ENCODE measurements at regions not wholly inside any gene's neighbourhood (a gene's known extent, or its start where the extent isn't known, plus 50 kb on each side); places are given as distances from the start of the nearest gene placed in this dataset.
A peak's percentile ranks its signal among the peaks of the same experiment; 100 is the strongest.
"Not testable (repeated sequence)": the region's sequence is repeated elsewhere in the genome, so short reads cannot be mapped to it uniquely, and the experiment has no call there.

- DNase-seq, result no peak
These were observed 93.9 kb downstream of the DACT1 start for GRCh38 chr14:58731465-58732293.

GRCh38 chr14:58732387-58732786 lies 94.6 kb downstream of the DACT1 start:
- no peak for DNase-seq

GRCh38 chr14:58733451-58734208 lies 95.9 kb downstream of the DACT1 start:
- DNase-seq, result no peak

DNA sequence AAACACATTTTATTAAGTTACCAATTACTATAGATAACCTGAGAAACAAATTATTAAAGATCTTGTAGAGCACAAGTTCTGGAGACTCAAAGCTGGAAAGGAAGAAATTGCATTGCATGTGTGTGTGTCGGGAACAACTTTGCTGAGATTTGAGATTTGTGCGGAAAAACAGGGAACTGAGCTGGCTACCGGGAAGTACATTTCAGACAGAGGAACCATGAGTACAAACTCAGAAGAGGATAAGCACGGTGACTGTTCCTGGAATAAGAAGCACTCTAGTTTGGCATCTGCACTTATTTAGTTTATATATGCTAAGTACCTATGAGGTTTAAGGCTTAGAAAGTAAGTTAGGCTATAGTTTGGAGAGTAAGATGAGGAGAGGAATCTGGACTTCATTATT lies 97.8 kb downstream of the DACT1 start:
- no peak for DNase-seq

DNA sequence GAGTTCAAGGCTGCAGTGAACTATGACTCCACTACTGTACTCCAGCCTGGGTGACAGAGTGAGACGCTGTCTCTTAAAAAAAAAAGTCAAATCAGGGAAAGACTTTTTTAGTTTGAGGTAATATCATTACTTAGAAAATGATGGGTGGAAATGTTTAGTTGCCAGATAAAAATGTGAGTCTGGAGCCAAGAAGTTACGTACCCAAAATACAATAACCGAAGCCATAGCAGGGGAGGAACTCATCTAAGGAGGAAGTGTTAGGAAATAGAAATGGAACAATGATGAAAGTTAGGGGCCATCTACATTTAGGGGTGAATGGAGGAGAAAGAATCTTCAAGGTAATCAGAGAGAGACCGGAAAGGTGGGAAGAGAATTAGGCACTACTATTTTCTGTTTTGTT lies 98.8 kb downstream of the DACT1 start:
- no peak for DNase-seq

DNA sequence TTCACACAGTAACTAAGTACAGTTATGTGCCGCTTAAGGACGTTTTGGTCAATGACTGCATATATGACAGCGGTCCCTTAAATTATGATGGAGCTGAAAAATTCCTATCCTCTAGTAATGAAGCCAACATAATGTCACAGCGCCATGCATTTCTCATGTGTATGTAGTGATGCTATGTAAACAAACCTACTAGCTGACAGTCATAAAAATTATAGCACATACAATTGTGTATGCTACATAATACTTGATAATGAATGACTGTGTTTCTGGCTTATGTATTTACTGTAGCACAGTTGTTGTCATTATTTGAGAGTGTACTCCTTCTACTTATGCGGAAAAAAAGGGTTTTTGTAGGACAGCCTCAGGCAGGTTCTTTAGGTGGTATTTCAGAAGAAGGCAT lies 99.7 kb downstream of the DACT1 start:
- no peak for DNase-seq

- DNase-seq, result no peak
These were observed 100.6 kb downstream of the DACT1 start for GRCh38 chr14:58738189-58738836.

GRCh38 chr14:58738876-58739275 lies 101.1 kb downstream of the DACT1 start:
- no peak for DNase-seq

- no peak for DNase-seq
These were observed 101.9 kb downstream of the DACT1 start for GRCh38 chr14:58739674-58740073.

- DNase-seq, result no peak
These were observed 102.7 kb downstream of the DACT1 start for GRCh38 chr14:58740379-58740935.

DNA sequence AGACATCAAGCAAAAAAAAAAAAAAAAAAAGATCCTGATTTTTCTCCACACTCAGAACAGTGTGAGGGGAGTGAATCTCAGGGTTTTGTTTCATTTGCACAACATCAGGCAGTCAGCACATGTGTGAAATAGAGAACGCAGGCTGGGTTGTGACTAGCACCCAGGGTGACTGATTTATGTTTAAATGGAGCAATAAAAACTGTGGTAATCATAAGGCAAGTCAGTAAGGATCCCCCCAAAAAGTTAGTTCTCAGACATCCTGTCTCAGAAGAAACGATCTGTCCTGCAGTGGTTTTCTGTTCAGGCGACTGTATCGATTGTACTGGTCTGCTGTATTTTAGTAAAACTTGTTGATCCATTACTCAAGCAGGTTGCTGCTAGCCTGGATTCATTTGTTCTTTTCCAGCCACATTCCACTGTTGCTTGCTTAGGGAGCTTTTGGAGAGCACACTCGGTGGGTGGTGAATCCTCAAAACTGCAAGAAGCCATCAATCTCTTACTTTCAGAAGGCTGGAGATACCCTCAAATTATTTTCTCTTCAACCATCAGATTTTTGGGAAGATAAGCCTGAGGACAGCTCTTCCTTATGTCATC lies 107.1 kb downstream of the DACT1 start:
- DNase-seq, result no peak

DNA sequence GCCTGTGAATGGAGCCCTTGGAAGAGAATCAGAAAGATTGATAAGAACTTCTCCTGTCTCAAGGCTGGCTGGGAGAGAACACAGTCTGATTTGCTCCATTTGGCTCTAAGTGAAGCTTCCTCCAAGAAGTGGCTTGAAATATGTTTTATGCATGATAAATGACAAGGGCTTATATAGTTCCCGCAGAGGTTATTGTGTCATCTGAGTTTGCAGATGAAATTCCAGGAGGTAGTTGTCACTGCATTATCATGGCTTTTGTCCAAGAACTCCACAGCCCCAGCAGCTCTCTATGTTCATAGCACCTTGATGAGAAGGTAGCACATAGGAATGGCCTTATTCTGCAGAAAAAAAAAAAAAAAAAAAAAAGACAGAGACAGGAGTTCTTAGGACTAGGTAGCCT lies 108.5 kb downstream of the DACT1 start:
- DNase-seq, result no peak

DNA sequence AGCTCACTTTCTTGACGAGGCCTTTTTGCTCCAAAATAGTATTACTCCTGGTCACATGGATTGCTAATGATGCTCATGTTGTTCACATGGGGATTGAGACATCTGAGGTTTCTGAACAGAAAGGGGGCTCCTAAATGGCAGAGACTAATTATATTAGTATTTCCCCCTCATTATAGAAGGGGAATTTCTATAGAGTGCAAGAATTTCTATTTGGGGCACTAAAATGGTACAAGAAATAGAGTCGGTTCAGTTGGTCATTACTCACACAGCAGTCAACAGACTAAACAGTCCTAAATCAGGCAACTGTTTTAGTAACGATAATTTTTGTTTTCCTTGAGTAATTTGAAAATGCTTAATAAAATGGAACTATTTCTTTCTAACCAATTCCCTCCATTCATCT lies 108.9 kb downstream of the DACT1 start:
- DNase-seq, result no peak

DNA sequence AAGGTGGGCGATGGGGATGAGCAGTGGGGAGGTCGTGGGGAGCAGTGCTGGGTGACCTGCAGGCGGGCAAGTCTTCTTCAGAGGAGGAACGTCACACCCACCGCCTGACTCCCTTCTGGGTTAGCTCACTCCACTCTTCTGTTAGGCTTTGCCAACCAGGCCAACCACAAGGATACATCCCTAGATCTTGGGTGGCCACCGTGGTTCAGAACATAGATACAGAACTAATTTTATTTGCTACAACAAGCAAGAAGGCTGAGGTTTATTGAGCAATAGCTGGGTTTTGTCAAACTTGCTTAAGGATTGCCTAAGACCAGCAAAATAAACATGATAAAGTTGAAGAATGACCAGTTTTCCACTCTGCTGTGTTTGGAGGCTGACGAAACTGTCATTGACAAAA lies 109.4 kb downstream of the DACT1 start:
- no peak for DNase-seq

- DNase-seq, result not testable (repeated sequence)
These were observed 110.5 kb downstream of the DACT1 start for GRCh38 chr14:58748251-58748650.

- DNase-seq, result peak; percentile 8
These were observed 111.4 kb downstream of the DACT1 start for GRCh38 chr14:58749066-58749669.

GRCh38 chr14:58750321-58751269 lies 112.8 kb downstream of the DACT1 start:
- no peak for DNase-seq

GRCh38 chr14:58751788-58752187 lies 114.0 kb downstream of the DACT1 start:
- no peak for DNase-seq

- no peak for DNase-seq
These were observed 114.5 kb downstream of the DACT1 start for GRCh38 chr14:58752289-58752688.

GRCh38 chr14:58752771-58753201 lies 115.0 kb downstream of the DACT1 start:
- no peak for DNase-seq

Measured in CD4-positive, alpha-beta T cell treated with Interleukin-12 subunit alpha and Interleukin-12 subunit beta, for 1 hour (primary cell).